B cell (primary cell): ENCODE measurements at regions not wholly inside any gene's neighbourhood (a gene's known extent, or its start where the extent isn't known, plus 50 kb on each side); places are given as distances from the start of the nearest gene placed in this dataset.
"Not testable (repeated sequence)": the region's sequence is repeated elsewhere in the genome, so short reads cannot be mapped to it uniquely, and the experiment has no call there.

Experiments used
- ATAC-seq: fragments of 200-7000 bp; cut with Tn5 transposase; one replicate; pipeline ENCODE4 v1.10.0; 2021; ENCODE audit warnings: low read depth, mild to moderate bottlenecking, moderate number of reproducible peaks, moderate library complexity
- CTCF ChIA-PET: fragments of 350-600 bp; sonication (Branson Sonifier 250); formaldehyde crosslinking; loops from one replicate; lab custom pipeline; 2021; ENCODE audit warnings: antibody characterized with exemption, inconsistent platforms; lab: Charles Lee
- POLR2A ChIA-PET: fragments of 350-600 bp; sonication (Branson Sonifier 250); formaldehyde crosslinking; loops from one replicate; lab custom pipeline; 2021; ENCODE audit warnings: antibody characterized with exemption; lab: Charles Lee
- DNase-seq: peaks from one replicate; pipeline ENCODE4 v3.0.0; 2013
- H2AFZ ChIP-seq: 2 replicates; pipeline ENCODE4 v1.6.1; 2012; ENCODE audit warnings: mild to moderate bottlenecking, low read depth, low read length; ENCODE audit not compliant: insufficient read depth, poor library complexity, severe bottlenecking
- H3K27ac ChIP-seq, 2 donors: 1 replicate in 1 of 2; 2 replicates in 1 of 2; pipeline ENCODE4 v1.5.1; 2012 to 2013; ENCODE audit warnings: low read length in 2 of 2, mild to moderate bottlenecking in 2 of 2, moderate library complexity in 1 of 2
- H3K27me3 ChIP-seq, 4 experiments: fragments of 200-600 bp in 1 of 4; sonication (generic) in 1 of 4; replicated peaks in 1 of 4; 1 replicate in 2 of 4; 2 replicates in 2 of 4; pipeline versions ENCODE4 v1.6.1 to v1.7.0; 2013 to 2016; ENCODE audit warnings: low read length in 3 of 4, mild to moderate bottlenecking in 2 of 4, mixed read lengths in 1 of 4, moderate library complexity in 1 of 4; ENCODE audit not compliant: insufficient read depth in 4 of 4, control insufficient read depth in 3 of 4; ENCODE audit errors: control extremely low read depth in 1 of 4
- H3K36me3 ChIP-seq, 2 experiments: replicated peaks in 1 of 2; 1 replicate in 1 of 2; 2 replicates in 1 of 2; pipeline versions ENCODE4 v1.6.1 to v1.7.1; 2013; ENCODE audit warnings: low read length in 1 of 2; ENCODE audit not compliant: insufficient read depth in 2 of 2, control insufficient read depth in 1 of 2; ENCODE audit errors: control extremely low read depth in 1 of 2, extremely low read depth in 1 of 2
- H3K4me1 ChIP-seq, 2 donors: fragments of 200-600 bp in 1 of 2; sonication (generic) in 1 of 2; 1 replicate in 1 of 2; 2 replicates in 1 of 2; pipeline versions ENCODE4 v1.5.1 to v1.6.1; 2013 to 2017; ENCODE audit warnings: low read length in 2 of 2; ENCODE audit not compliant: control insufficient read depth in 2 of 2, insufficient read depth in 2 of 2
- H3K4me2 ChIP-seq: replicated peaks from 2 replicates; pipeline ENCODE3; 2012; ENCODE audit warnings: mild to moderate bottlenecking, low read depth, low read length; ENCODE audit not compliant: poor library complexity, severe bottlenecking
- H3K4me3 ChIP-seq, 5 experiments: fragments of 200-600 bp in 1 of 5; sonication (generic) in 1 of 5; 1 replicate in 3 of 5; 2 replicates in 2 of 5; pipeline versions ENCODE4 v1.5.1 to v1.7.0; 2011 to 2016; ENCODE audit warnings: low read length in 4 of 5, mild to moderate bottlenecking in 4 of 5, low read depth in 2 of 5, control low read depth in 1 of 5, moderate library complexity in 1 of 5; ENCODE audit not compliant: insufficient read depth in 1 of 5; ENCODE audit errors: control extremely low read depth in 1 of 5, extremely low read depth in 1 of 5
- H3K79me2 ChIP-seq: fragments of 200-600 bp; sonication (generic); one replicate; pipeline ENCODE4 v1.6.0; 2016; ENCODE audit warnings: low read length; ENCODE audit not compliant: control insufficient read depth, insufficient read depth
- H3K9ac ChIP-seq: fragments of 200-600 bp; sonication (generic); 2 replicates; pipeline ENCODE4 v1.6.1; 2017; ENCODE audit warnings: mild to moderate bottlenecking, low read length, moderate library complexity
- H3K9me3 ChIP-seq, 3 donors: one replicate each; pipeline versions ENCODE4 v1.6.1 to v1.7.1; 2013; ENCODE audit warnings: low read length in 2 of 3; ENCODE audit not compliant: control insufficient read depth in 2 of 3, insufficient read depth in 1 of 3; ENCODE audit errors: control extremely low read depth in 1 of 3
- H4K20me1 ChIP-seq: 2 replicates; pipeline ENCODE4 v1.6.0; 2012; ENCODE audit warnings: mild to moderate bottlenecking, low read length; ENCODE audit not compliant: insufficient read depth, control insufficient read depth, poor library complexity, severe bottlenecking
- H3K27ac Mint-ChIP-seq: one replicate; pipeline ENCODE4 v1.8.0; 2021; ENCODE audit warnings: mixed read lengths
- H3K27me3 Mint-ChIP-seq: one replicate; pipeline ENCODE4 v1.8.0; 2021; ENCODE audit warnings: mixed read lengths
- H3K4me1 Mint-ChIP-seq: one replicate; pipeline ENCODE4 v1.8.0; 2021; ENCODE audit warnings: mixed read lengths
- H3K4me3 Mint-ChIP-seq: one replicate; pipeline ENCODE4 v1.8.0; 2021; ENCODE audit warnings: mixed read lengths
- H3K9me3 Mint-ChIP-seq: one replicate; pipeline ENCODE4 v1.8.0; 2022; ENCODE audit warnings: mixed read lengths; ENCODE audit not compliant: insufficient read depth
- CTCF ChIP-seq: fragments of 200-600 bp; IDR thresholded peaks from one replicate; pipeline ENCODE4 v1.8.0; 2022; ENCODE audit warnings: antibody characterized with exemption, mild to moderate bottlenecking
- EZH2 ChIP-seq: IDR thresholded peaks from 2 replicates; pipeline ENCODE4 v1.6.1; 2012; ENCODE audit warnings: borderline replicate concordance, low read depth, mild to moderate bottlenecking, moderate library complexity, low read length; ENCODE audit not compliant: insufficient read depth, poor library complexity, severe bottlenecking
- WGBS: methylation state at CpG from one replicate; pipeline ENCODE4 v1.1.5; 2013; ENCODE audit warnings: missing lambda C conversion rate; ENCODE audit not compliant: insufficient coverage; 5-methylcytosine and 5-hydroxymethylcytosine counted together
- intact Hi-C: fragments of 100-400 bp; cut with micrococcal nuclease; formaldehyde crosslinking; loops from one replicate; pipeline ENCODE4 v1.10.0; 2022

DNA sequence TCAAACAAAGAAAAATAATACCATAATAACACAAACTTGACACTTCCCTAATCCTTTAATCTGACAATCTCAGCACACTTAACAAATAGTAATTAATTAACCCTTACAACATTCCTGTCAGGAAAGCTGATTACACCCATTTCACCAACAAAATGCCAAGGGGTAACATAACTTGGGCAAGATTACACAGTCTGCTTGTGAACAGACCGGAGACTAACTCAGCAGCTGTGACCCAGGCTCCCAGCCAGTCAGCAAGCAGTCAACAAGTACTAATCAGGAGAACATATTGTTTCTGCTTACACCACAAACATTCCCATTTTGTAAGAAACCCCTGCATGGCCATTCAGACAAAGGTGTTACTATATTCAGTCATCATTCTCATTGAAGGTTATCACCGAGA is 592.5 kb upstream of the FLRT2 start:
- no peak for TF ChIP-seq EZH2
- no peak for TF ChIP-seq CTCF
- Mint-ChIP-seq H3K4me3 (no peak overlapping the region), H3K27me3 (no peaks in the 10 kb centered on the region), H3K9me3 (peaks cover 4% of the 10 kb centered on the region), H3K27ac (no peak overlapping the region), H3K4me1 (no peaks in the 10 kb centered on the region)
- CTCF ChIA-PET = no interaction called here
- no peak overlapping the region for H3K27ac ChIP-seq
- H3K36me3 ChIP-seq = no peaks in the 10 kb centered on the region
- no peaks in the 10 kb centered on the region for H3K79me2 ChIP-seq
- no peak overlapping the region for H3K4me3 ChIP-seq
- no peak overlapping the region for H3K9ac ChIP-seq
- POLR2A ChIA-PET = no interaction called here
- no peak overlapping the region for H2AFZ ChIP-seq
- H3K4me2 ChIP-seq = no peak overlapping the region
- H4K20me1 ChIP-seq = no peaks in the 10 kb centered on the region
- intact Hi-C loops = no loop called here
- DNase-seq = no peak
- peaks cover 0 to 5% (median 1%) of the 10 kb centered on the region in 3 donors for H3K9me3 ChIP-seq
- ATAC-seq = no peak
- 93% methylated on average over 2 of the region's 2 CpGs for WGBS
- no peaks in the 10 kb centered on the region for H3K27me3 ChIP-seq
- no peaks in the 10 kb centered on the region for H3K4me1 ChIP-seq

DNA sequence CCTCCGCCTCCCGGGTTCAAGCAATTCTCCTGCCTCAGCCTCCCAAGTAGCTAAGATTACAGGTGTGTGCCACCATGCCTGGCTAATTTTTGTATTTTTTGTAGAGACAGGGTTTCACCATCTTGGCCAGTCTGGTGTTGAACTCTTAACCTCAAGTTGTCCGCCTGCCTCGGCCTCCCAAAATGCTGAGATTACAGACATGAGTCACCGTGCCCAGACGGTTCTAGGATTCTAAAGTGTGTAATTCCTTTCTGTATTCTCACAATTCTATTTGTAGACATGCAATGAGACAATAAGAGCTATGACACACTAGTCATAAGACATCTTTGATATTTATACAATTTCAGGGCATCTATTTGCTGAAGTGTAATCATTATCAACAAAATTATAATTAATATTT is 585.0 kb upstream of the FLRT2 start:
- not testable (repeated sequence) for ATAC-seq

More for the DNA sequence above, 585.0 kb upstream of the FLRT2 start:
- POLR2A ChIA-PET, H2AFZ ChIP-seq, H3K27ac ChIP-seq, H3K9me3 Mint-ChIP-seq, H3K27me3 ChIP-seq, H3K4me2 ChIP-seq, H3K4me1 Mint-ChIP-seq, H3K27me3 Mint-ChIP-seq, H3K36me3 ChIP-seq, H3K4me3 Mint-ChIP-seq, intact Hi-C loops, DNase-seq, H3K79me2 ChIP-seq, CTCF ChIA-PET, H3K9me3 ChIP-seq, H3K27ac Mint-ChIP-seq, H4K20me1 ChIP-seq, H3K4me1 ChIP-seq, H3K4me3 ChIP-seq, H3K9ac ChIP-seq: not testable (repeated sequence)
- WGBS = 100% methylated on average over 2 of the region's 6 CpGs
